ENCODE measurements at regions not wholly inside any gene's neighbourhood (a gene's known extent, or its start where the extent isn't known, plus 50 kb on each side); places are given as distances from the start of the nearest gene placed in this dataset.

GRCh38 chr2:220202066-220202465 is 574.6 kb downstream of the SLC4A3 start:
- no peaks in the 10 kb centered on the region for H3K27me3 ChIP-seq
- intact Hi-C loops (cut with DNase I), result no loop called here

GRCh38 chr2:220209093-220209492 is 581.7 kb downstream of the SLC4A3 start:
- TF ChIP-seq POLR2A (IDR thresholded peaks at IDR 0.05), result no peak
- no peak for TF ChIP-seq CTCF (IDR thresholded peaks at IDR 0.05)
- no peak for TF ChIP-seq POLR2AphosphoS5 (IDR thresholded peaks at IDR 0.05; ENCODE audit: insufficient read depth in 1 of 2, low read depth in 1 of 2)
- Histone ChIP-seq H3K4me1 (no peaks in the 10 kb centered on the region), H3K36me3 (no peaks in the 10 kb centered on the region), H3K4me3 (no peak overlapping the region), H3K9me3 (no peaks in the 10 kb centered on the region), H3K27me3 (no peaks in the 10 kb centered on the region), H3K27ac (no peak overlapping the region)
- DNase-seq (ENCODE audit: extremely low spot score in 2 of 2), result no peak
- intact Hi-C loops (cut with DNase I), result no loop called here

More at GRCh38 chr2:220202066-220202465, 574.6 kb downstream of the SLC4A3 start:
- TF ChIP-seq POLR2AphosphoS5 (IDR thresholded peaks at IDR 0.05; ENCODE audit: insufficient read depth in 1 of 2, low read depth in 1 of 2) (no peak), CTCF (IDR thresholded peaks at IDR 0.05) (no peak)
- no peak for DNase-seq (ENCODE audit: extremely low spot score in 2 of 2)
- Histone ChIP-seq H3K9me3 (no peaks in the 10 kb centered on the region), H3K4me3 (no peak overlapping the region), H3K27ac (no peak overlapping the region), H3K36me3 (no peaks in the 10 kb centered on the region), H3K4me1 (peaks cover 8% of the 10 kb centered on the region)

- no peak overlapping the region for H3K27ac ChIP-seq
- no peaks in the 10 kb centered on the region for H3K36me3 ChIP-seq
- no peak for DNase-seq (ENCODE audit: extremely low spot score in 2 of 2)
- no peaks in the 10 kb centered on the region for H3K9me3 ChIP-seq
- H3K4me1 ChIP-seq, result no peaks in the 10 kb centered on the region
- H3K27me3 ChIP-seq, result no peaks in the 10 kb centered on the region
- intact Hi-C loops (cut with DNase I), result loop anchor here (10.0 kb wide), 1 partner anchor 1395 kb away; no protein-coding TSS in a partner anchor
- TF ChIP-seq POLR2AphosphoS5 (IDR thresholded peaks at IDR 0.05; ENCODE audit: insufficient read depth in 1 of 2, low read depth in 1 of 2) (no peak), POLR2A (IDR thresholded peaks at IDR 0.05) (no peak), CTCF (IDR thresholded peaks at IDR 0.05) (no peak)
- no peak overlapping the region for H3K4me3 ChIP-seq
Observed at GRCh38 chr2:220209751-220210150, 582.3 kb downstream of the SLC4A3 start.

- no peak for DNase-seq (ENCODE audit: extremely low spot score in 2 of 2)
Observed at GRCh38 chr2:220212296-220213080, 585.1 kb downstream of the SLC4A3 start.

More at GRCh38 chr2:220212296-220213080, 585.1 kb downstream of the SLC4A3 start:
- Histone ChIP-seq H3K36me3 (no peaks in the 10 kb centered on the region), H3K4me1 (no peaks in the 10 kb centered on the region), H3K27ac (no peak overlapping the region), H3K4me3 (no peak overlapping the region), H3K27me3 (no peaks in the 10 kb centered on the region), H3K9me3 (no peaks in the 10 kb centered on the region)
- intact Hi-C loops (cut with DNase I), result loop anchor here (10.0 kb wide), 1 partner anchor 1398 kb away; no protein-coding TSS in a partner anchor
- TF ChIP-seq POLR2AphosphoS5 (IDR thresholded peaks at IDR 0.05; ENCODE audit: insufficient read depth in 1 of 2, low read depth in 1 of 2), result no peak
- no peak for TF ChIP-seq CTCF (IDR thresholded peaks at IDR 0.05)
- no peak for TF ChIP-seq POLR2A (IDR thresholded peaks at IDR 0.05)
